AG09319 (cell line): ENCODE measurements at regions not wholly inside any gene's neighbourhood (a gene's known extent, or its start where the extent isn't known, plus 50 kb on each side); places are given as distances from the start of the nearest gene placed in this dataset.

Source experiments
- DNase-seq: peaks from one replicate; pipeline ENCODE4 v3.0.0-alpha.2; 2010; ENCODE audit warnings: low read depth; ENCODE audit errors: extremely low read depth
- TF ChIP-seq, protein P1 (sequence below): IDR thresholded peaks from 2 replicates; pipeline ENCODE4 v1.5.1; 2011; ENCODE audit warnings: low read depth, mild to moderate bottlenecking, inconsistent platforms, low read length, moderate library complexity

DNA sequence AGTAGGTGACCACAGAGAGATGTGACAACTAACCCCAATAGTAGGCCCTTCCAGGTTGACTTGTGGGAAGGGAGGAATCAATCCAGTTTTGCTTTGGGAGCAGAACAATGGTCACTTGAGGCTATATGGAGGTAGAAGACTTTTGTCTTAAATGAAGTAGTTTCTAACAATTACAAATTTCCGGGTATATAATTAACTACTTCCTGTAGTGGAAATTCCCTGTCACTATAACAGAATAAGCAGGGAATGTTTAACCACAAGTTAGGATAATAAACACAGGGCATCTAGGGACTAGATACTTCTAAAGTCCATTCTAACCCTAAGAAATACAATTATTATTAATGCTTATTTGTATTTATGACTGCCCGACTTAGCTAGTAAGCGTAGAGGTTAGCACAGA is 99.0 kb upstream of the TRPC3 start:
- DNase-seq = no peak
- TF ChIP-seq, protein P1, sequence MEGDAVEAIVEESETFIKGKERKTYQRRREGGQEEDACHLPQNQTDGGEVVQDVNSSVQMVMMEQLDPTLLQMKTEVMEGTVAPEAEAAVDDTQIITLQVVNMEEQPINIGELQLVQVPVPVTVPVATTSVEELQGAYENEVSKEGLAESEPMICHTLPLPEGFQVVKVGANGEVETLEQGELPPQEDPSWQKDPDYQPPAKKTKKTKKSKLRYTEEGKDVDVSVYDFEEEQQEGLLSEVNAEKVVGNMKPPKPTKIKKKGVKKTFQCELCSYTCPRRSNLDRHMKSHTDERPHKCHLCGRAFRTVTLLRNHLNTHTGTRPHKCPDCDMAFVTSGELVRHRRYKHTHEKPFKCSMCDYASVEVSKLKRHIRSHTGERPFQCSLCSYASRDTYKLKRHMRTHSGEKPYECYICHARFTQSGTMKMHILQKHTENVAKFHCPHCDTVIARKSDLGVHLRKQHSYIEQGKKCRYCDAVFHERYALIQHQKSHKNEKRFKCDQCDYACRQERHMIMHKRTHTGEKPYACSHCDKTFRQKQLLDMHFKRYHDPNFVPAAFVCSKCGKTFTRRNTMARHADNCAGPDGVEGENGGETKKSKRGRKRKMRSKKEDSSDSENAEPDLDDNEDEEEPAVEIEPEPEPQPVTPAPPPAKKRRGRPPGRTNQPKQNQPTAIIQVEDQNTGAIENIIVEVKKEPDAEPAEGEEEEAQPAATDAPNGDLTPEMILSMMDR = no peak

DNA sequence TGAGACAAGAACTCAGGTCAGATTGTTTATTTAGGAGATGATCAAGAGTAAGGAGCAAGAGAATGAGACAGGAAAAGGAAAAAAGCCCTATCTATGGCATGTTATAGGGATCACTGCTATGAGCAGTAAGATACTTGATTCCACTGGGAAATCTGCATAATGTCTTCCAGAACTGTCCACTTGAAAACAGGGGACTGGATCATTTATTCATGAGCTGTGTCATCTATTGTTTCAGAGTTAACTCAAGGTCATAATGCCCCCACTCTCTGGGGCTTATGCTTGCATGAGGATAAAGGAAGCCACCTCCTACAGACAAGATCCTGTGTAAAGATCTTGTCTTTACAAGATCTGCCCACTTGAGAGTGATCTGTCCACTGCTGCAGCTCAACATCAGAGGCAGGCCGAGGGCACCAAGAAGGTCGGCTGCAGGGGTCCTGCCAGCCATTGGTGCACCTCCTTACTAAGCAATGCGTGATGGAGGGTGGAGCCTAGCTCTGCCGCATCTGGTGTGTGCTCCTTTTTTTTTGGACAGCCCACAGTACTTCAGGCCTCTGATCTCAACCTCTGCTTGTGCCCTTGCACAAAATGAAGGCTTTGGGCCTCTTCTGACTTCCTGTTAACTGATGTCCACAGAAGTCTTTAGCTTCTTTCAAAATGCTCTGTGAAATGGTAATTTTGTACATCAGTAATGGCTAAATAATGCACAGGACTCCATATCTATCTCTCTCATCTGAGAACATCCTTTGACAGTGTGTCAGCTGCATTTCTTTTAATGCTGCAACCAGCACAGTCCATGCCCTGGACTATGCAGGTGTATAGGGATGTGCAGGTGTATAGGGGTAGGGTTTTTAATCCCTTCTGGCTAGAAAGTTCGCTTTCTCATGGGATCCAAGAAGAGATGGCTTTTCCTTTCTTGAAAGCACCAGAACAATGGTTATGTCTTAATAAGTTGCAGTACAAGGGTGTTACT is 95.9 kb upstream of the TRPC3 start:
- TF ChIP-seq, protein P1 = no peak
- DNase-seq = no peak

DNA sequence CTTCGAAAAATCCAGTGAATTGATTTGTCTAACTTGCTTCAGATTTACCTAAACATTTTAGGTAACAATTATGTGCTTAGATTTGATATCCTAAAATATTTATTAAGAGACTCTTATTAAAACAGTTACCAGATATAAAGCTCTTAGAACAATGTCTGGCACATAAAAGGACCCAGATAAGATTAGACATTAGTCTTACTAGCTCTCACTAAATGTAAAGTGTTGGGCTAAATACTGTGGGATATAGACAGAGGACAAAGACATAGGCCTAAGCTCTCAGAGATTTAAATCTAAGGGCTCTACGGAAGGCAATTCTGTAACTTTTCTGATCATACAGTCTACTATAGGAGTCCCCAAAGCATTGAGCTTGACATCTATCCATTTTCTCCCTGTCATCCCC is 94.4 kb upstream of the TRPC3 start:
- DNase-seq = no peak
- TF ChIP-seq, protein P1 = no peak

DNA sequence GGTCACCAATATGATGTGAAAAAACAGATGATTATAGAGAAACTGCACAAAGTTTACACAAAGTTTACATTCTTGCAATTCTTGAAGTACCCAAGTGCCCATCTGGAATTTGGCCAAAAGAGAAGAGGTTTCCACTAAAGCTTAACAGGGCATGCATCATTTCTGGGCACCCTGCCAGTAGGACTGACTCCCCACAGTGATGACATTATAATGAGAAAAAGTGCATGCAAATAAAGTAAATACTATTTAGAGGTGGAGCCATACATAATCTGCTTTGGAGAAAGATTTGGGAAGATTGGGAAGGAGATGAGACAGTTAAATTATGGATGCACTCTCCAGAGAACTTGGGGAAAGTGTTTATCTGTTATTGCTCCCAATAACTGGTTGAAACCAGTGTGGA is 93.7 kb upstream of the TRPC3 start:
- DNase-seq = peak; percentile 86
- TF ChIP-seq, protein P1 = no peak

DNA sequence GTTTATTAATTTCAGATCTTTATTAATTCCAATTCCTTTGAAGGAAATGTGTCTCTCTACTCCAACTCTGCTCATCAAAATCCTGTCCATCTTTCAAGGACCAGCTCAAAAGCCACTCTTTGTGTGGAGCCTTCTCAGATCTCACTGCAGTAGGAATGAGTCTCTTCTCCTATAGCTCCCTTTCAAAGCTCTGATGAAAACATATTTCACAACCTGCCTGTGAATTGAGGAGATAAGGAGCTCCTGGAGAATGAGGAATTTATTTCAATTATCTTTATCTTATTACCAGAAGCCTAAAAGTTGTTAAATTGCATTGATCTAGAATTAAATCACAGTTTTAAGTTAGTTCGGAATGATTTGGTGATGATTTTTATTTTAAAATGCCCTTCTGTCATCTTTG is 92.6 kb upstream of the TRPC3 start:
- no peak for DNase-seq
- TF ChIP-seq, protein P1 = no peak

DNA sequence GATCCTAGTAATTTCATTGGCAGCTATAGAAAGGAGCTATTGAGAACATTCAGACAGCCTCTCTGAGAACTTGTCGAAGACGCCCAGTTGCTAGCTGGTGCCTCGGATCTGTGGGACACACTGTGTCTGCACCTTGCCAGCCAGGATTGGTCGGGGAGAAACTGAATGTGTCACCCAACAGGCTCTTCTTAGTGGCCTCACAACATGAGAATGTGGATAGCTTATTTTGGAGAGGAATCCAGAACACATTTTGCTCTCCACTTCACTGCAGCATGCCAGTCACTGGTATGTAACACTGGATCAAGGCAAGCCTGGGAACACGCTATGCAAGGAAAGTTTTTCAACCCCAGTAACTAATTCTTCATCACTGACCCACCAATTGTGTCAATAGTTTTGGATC is 89.5 kb upstream of the TRPC3 start:
- no peak for DNase-seq
- TF ChIP-seq, protein P1 = no peak

DNA sequence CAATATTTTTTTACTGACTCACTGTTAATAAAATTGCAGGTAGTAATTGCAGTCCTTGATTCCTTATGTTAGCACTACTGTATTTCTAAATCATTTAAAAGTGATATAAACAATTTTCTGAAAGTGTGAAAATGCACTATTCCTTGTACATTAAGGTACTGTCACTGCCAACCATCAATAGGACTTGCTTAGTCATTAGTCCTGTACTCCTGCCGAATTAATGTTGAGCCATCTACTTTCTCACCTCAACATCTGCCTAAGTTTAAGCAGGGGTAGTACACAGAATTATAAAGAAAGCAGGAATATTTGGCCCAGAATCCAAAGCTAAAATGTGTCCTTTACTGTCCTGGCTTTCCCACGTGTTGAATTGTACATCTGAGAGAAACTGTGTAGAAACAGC is 87.0 kb upstream of the TRPC3 start:
- no peak for DNase-seq
- TF ChIP-seq, protein P1 = no peak
